ENCODE measurements at regions not wholly inside any gene's neighbourhood (a gene's known extent, or its start where the extent isn't known, plus 50 kb on each side); places are given as distances from the start of the nearest gene placed in this dataset.

DNA sequence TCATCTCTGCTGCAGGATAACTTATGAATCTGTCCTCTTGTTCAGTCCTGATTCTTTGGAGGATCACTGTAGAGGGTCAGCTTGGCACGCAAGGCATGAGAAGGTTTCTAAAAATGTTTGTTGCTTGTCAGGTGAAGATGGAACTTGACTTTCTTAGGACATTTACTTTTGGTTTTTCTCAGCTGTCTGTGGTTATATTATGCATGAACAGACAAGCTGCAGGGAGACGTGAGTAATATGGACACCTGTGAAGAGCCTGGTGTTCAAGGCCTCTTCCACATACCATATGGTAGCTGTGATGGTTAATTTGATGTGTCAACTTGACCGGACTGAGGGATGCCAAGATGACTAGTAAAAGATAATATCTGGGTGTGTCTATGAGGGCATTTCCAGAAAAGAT, 270.2 kb upstream of the CPHXL start:
- Histone ChIP-seq H2AFZ (ENCODE audit: low read length) (no peak overlapping the region), H3K4me2 (ENCODE audit: low read depth, low read length, poor library complexity, severe bottlenecking) (no peak overlapping the region), H4K20me1 (ENCODE audit: insufficient read depth, low read depth, low read length) (no peaks in the 10 kb centered on the region), H3K4me1 (ENCODE audit: low read length) (no peaks in the 10 kb centered on the region), H3K4me3 (ENCODE audit: low read length) (no peak overlapping the region), H3K36me3 (ENCODE audit: insufficient read depth, low read length) (no peaks in the 10 kb centered on the region), H3K9ac (ENCODE audit: low read length) (no peak overlapping the region), H3K9me2 (replicated peaks; ENCODE audit: insufficient read depth, low read length) (0 out of 2 replicates have a peak, but pooled peaks cover 5% of the 10 kb centered on the region), H3K27me3 (ENCODE audit: low read length) (no peaks in the 10 kb centered on the region), H3K27ac (ENCODE audit: low read length) (no peak overlapping the region), H3K79me2 (ENCODE audit: low read length) (no peaks in the 10 kb centered on the region), H3K9me3 (ENCODE audit: low read length) (no peaks in the 10 kb centered on the region)
- DNase-seq, result no peak

- no peaks in the 10 kb centered on the region for H3K4me1 ChIP-seq (ENCODE audit: low read length)
- H3K79me2 ChIP-seq (ENCODE audit: low read length), result no peaks in the 10 kb centered on the region
- no peak overlapping the region for H3K27ac ChIP-seq (ENCODE audit: low read length)
- H4K20me1 ChIP-seq (ENCODE audit: insufficient read depth, low read depth, low read length), result no peaks in the 10 kb centered on the region
- no peak overlapping the region for H2AFZ ChIP-seq (ENCODE audit: low read length)
- H3K9me2 ChIP-seq (replicated peaks; ENCODE audit: insufficient read depth, low read length), result 0 out of 2 replicates have a peak, but pooled peaks cover 5% of the 10 kb centered on the region
- H3K36me3 ChIP-seq (ENCODE audit: insufficient read depth, low read length), result no peaks in the 10 kb centered on the region
- H3K9me3 ChIP-seq (ENCODE audit: low read length), result no peaks in the 10 kb centered on the region
- H3K4me2 ChIP-seq (ENCODE audit: low read depth, low read length, poor library complexity, severe bottlenecking), result no peak overlapping the region
- no peak overlapping the region for H3K9ac ChIP-seq (ENCODE audit: low read length)
- no peak for DNase-seq
- no peak overlapping the region for H3K4me3 ChIP-seq (ENCODE audit: low read length)
- no peaks in the 10 kb centered on the region for H3K27me3 ChIP-seq (ENCODE audit: low read length)
Measured at GRCh38 chr16:75997606-75998005, 271.3 kb upstream of the CPHXL start.

GRCh38 chr16:76007645-76008044, 269.6 kb upstream of the CNTNAP4 start:
- Histone ChIP-seq H3K4me1 (ENCODE audit: low read length) (no peaks in the 10 kb centered on the region), H2AFZ (ENCODE audit: low read length) (no peak overlapping the region), H3K27ac (ENCODE audit: low read length) (no peak overlapping the region), H3K36me3 (ENCODE audit: insufficient read depth, low read length) (no peaks in the 10 kb centered on the region), H3K9me2 (replicated peaks; ENCODE audit: insufficient read depth, low read length) (no peaks in the 10 kb centered on the region), H3K4me3 (ENCODE audit: low read length) (no peak overlapping the region), H3K4me2 (ENCODE audit: low read depth, low read length, poor library complexity, severe bottlenecking) (no peak overlapping the region), H3K27me3 (ENCODE audit: low read length) (0 out of 2 replicates have a peak, but pooled peaks cover 4% of the 10 kb centered on the region), H3K9me3 (ENCODE audit: low read length) (no peaks in the 10 kb centered on the region), H3K79me2 (ENCODE audit: low read length) (no peaks in the 10 kb centered on the region), H4K20me1 (ENCODE audit: insufficient read depth, low read depth, low read length) (no peaks in the 10 kb centered on the region), H3K9ac (ENCODE audit: low read length) (no peak overlapping the region)
- no peak for DNase-seq

DNA sequence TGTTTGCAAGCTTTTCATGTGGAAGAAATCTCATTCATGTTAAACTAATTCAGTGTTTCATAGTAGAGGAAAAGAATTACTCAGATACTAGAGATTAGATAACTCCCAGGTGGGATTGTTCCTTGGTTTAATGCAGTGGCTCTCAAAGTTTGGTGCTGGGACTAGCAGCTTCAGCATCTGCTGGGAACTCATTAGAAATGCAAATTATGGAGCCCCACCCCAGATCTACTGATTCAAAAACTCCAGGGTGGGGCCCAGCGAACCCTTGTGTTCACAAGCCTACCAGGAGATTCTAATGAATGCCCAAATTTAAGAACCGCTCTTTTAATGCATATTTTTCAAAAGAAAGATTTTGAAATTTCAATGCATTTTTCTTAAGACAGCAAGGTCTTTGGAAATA, 253.4 kb upstream of the CNTNAP4 start:
- H3K4me3 ChIP-seq (ENCODE audit: low read length), result no peak overlapping the region
- no peak overlapping the region for H3K4me2 ChIP-seq (ENCODE audit: low read depth, low read length, poor library complexity, severe bottlenecking)
- no peaks in the 10 kb centered on the region for H3K36me3 ChIP-seq (ENCODE audit: insufficient read depth, low read length)
- no peaks in the 10 kb centered on the region for H3K9me2 ChIP-seq (replicated peaks; ENCODE audit: insufficient read depth, low read length)
- no peaks in the 10 kb centered on the region for H3K27me3 ChIP-seq (ENCODE audit: low read length)
- DNase-seq, result no peak
- H4K20me1 ChIP-seq (ENCODE audit: insufficient read depth, low read depth, low read length), result no peaks in the 10 kb centered on the region
- no peaks in the 10 kb centered on the region for H3K4me1 ChIP-seq (ENCODE audit: low read length)
- H3K9ac ChIP-seq (ENCODE audit: low read length), result no peak overlapping the region
- H2AFZ ChIP-seq (ENCODE audit: low read length), result no peak overlapping the region
- H3K27ac ChIP-seq (ENCODE audit: low read length), result no peak overlapping the region
- no peaks in the 10 kb centered on the region for H3K9me3 ChIP-seq (ENCODE audit: low read length)
- H3K79me2 ChIP-seq (ENCODE audit: low read length), result no peaks in the 10 kb centered on the region

DNA sequence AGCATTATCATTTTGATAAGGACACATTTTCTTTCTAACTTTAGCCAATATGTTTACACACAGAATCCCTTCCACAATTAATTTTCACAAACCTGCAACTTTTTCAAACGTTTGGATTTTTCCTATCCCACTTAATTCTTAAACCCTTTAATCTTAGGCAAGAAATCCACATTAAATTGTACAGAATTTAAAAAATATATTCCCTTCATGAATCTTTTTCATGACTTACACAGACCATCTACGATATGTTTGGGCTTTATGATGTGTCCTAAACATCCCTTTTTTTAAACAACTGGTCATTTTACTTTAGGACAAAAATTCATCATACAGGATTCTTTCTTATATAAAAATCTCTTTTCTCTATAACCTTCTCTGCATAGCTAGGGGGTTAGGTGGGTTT, 241.5 kb upstream of the CNTNAP4 start:
- Histone ChIP-seq H4K20me1 (ENCODE audit: insufficient read depth, low read depth, low read length) (no peaks in the 10 kb centered on the region), H3K9me2 (replicated peaks; ENCODE audit: insufficient read depth, low read length) (no peaks in the 10 kb centered on the region), H3K4me1 (ENCODE audit: low read length) (no peaks in the 10 kb centered on the region), H3K27me3 (ENCODE audit: low read length) (no peaks in the 10 kb centered on the region; the same call in 1 of the 2 replicates), H2AFZ (ENCODE audit: low read length) (no peak overlapping the region), H3K9ac (ENCODE audit: low read length) (no peak overlapping the region), H3K4me3 (ENCODE audit: low read length) (no peak overlapping the region), H3K4me2 (ENCODE audit: low read depth, low read length, poor library complexity, severe bottlenecking) (no peak overlapping the region), H3K27ac (ENCODE audit: low read length) (no peak overlapping the region), H3K79me2 (ENCODE audit: low read length) (no peaks in the 10 kb centered on the region), H3K9me3 (ENCODE audit: low read length) (peaks cover 14% of the 10 kb centered on the region), H3K36me3 (ENCODE audit: insufficient read depth, low read length) (no peaks in the 10 kb centered on the region)
- DNase-seq, result peak; percentile 47

DNA sequence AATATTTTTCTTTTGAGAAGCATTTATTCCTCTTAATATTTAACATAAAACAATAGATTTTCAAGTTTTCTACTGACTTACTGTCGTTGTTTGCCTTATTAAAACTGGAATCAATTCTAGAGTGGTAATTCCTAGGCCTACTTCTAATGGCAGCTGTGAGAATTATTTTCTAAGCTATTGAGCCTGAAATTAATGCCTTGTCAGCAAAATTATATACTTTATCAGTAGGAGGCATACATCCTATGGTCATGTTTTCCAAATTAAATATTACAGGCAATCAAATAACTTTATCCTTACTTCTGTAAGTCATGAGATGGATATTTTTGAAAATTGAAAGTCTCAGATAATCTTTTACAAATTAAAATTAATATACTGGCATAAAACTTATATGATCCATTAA, 239.1 kb upstream of the CNTNAP4 start:
- no peak overlapping the region for H3K4me2 ChIP-seq (ENCODE audit: low read depth, low read length, poor library complexity, severe bottlenecking)
- DNase-seq, result no peak
- peaks cover 14% of the 10 kb centered on the region for H3K9me3 ChIP-seq (ENCODE audit: low read length)
- H3K27me3 ChIP-seq (ENCODE audit: low read length), result no peaks in the 10 kb centered on the region; the same call in 1 of the 2 replicates
- no peaks in the 10 kb centered on the region for H4K20me1 ChIP-seq (ENCODE audit: insufficient read depth, low read depth, low read length)
- H3K9me2 ChIP-seq (replicated peaks; ENCODE audit: insufficient read depth, low read length), result no peaks in the 10 kb centered on the region
- no peak overlapping the region for H2AFZ ChIP-seq (ENCODE audit: low read length)
- no peaks in the 10 kb centered on the region for H3K79me2 ChIP-seq (ENCODE audit: low read length)
- no peak overlapping the region for H3K4me3 ChIP-seq (ENCODE audit: low read length)
- H3K4me1 ChIP-seq (ENCODE audit: low read length), result no peaks in the 10 kb centered on the region
- no peaks in the 10 kb centered on the region for H3K36me3 ChIP-seq (ENCODE audit: insufficient read depth, low read length)
- H3K9ac ChIP-seq (ENCODE audit: low read length), result no peak overlapping the region
- H3K27ac ChIP-seq (ENCODE audit: low read length), result no peak overlapping the region

- H3K36me3 ChIP-seq (ENCODE audit: insufficient read depth, low read length), result no peaks in the 10 kb centered on the region
- H3K4me2 ChIP-seq (ENCODE audit: low read depth, low read length, poor library complexity, severe bottlenecking), result no peak overlapping the region
- no peak for DNase-seq
- no peaks in the 10 kb centered on the region for H3K79me2 ChIP-seq (ENCODE audit: low read length)
- no peaks in the 10 kb centered on the region for H3K27me3 ChIP-seq (ENCODE audit: low read length)
- H3K9me3 ChIP-seq (ENCODE audit: low read length), result no peaks in the 10 kb centered on the region
- H3K9ac ChIP-seq (ENCODE audit: low read length), result no peak overlapping the region
- H3K9me2 ChIP-seq (replicated peaks; ENCODE audit: insufficient read depth, low read length), result no peaks in the 10 kb centered on the region
- no peak overlapping the region for H3K27ac ChIP-seq (ENCODE audit: low read length)
- H4K20me1 ChIP-seq (ENCODE audit: insufficient read depth, low read depth, low read length), result no peaks in the 10 kb centered on the region
- no peak overlapping the region for H2AFZ ChIP-seq (ENCODE audit: low read length)
- H3K4me1 ChIP-seq (ENCODE audit: low read length), result no peaks in the 10 kb centered on the region
- H3K4me3 ChIP-seq (ENCODE audit: low read length), result no peak overlapping the region
Measured at GRCh38 chr16:76052725-76053124, 224.5 kb upstream of the CNTNAP4 start.

GRCh38 chr16:76059186-76059585, 218.0 kb upstream of the CNTNAP4 start:
- H3K27ac ChIP-seq (ENCODE audit: low read length), result no peak overlapping the region
- H3K9ac ChIP-seq (ENCODE audit: low read length), result no peak overlapping the region
- H3K4me2 ChIP-seq (ENCODE audit: low read depth, low read length, poor library complexity, severe bottlenecking), result no peak overlapping the region
- DNase-seq, result no peak
- no peaks in the 10 kb centered on the region for H3K9me3 ChIP-seq (ENCODE audit: low read length)
- no peaks in the 10 kb centered on the region for H3K4me1 ChIP-seq (ENCODE audit: low read length)
- no peak overlapping the region for H2AFZ ChIP-seq (ENCODE audit: low read length)
- H3K36me3 ChIP-seq (ENCODE audit: insufficient read depth, low read length), result no peaks in the 10 kb centered on the region
- no peaks in the 10 kb centered on the region for H3K27me3 ChIP-seq (ENCODE audit: low read length)
- no peak overlapping the region for H3K4me3 ChIP-seq (ENCODE audit: low read length)
- H4K20me1 ChIP-seq (ENCODE audit: insufficient read depth, low read depth, low read length), result no peaks in the 10 kb centered on the region
- no peaks in the 10 kb centered on the region for H3K79me2 ChIP-seq (ENCODE audit: low read length)
- H3K9me2 ChIP-seq (replicated peaks; ENCODE audit: insufficient read depth, low read length), result no peaks in the 10 kb centered on the region

DNA sequence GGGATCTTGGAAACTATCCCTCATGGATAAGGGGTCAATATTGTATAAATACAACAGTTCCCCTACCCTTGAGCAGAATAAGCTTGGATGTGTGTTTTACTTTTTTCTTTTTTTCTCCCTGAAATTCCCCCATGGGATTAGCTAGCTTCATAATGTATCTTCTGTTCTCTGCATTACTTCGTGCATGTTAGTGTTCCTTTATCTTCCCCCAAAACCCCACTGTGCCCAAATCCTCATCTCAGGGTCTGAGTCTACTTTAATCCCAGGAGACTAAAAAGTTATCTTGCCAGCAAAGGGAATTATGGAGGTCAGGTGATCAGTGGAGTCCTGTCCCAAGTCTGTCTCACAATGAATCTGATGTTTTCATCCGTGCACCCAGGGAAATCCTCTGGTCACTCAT, 217.5 kb upstream of the CNTNAP4 start:
- Histone ChIP-seq H3K4me1 (ENCODE audit: low read length) (no peaks in the 10 kb centered on the region), H3K9ac (ENCODE audit: low read length) (no peak overlapping the region), H4K20me1 (ENCODE audit: insufficient read depth, low read depth, low read length) (no peaks in the 10 kb centered on the region), H3K27ac (ENCODE audit: low read length) (no peak overlapping the region), H3K36me3 (ENCODE audit: insufficient read depth, low read length) (no peaks in the 10 kb centered on the region), H3K79me2 (ENCODE audit: low read length) (no peaks in the 10 kb centered on the region), H3K9me2 (replicated peaks; ENCODE audit: insufficient read depth, low read length) (no peaks in the 10 kb centered on the region), H3K9me3 (ENCODE audit: low read length) (no peaks in the 10 kb centered on the region), H3K27me3 (ENCODE audit: low read length) (no peaks in the 10 kb centered on the region), H2AFZ (ENCODE audit: low read length) (no peak overlapping the region), H3K4me2 (ENCODE audit: low read depth, low read length, poor library complexity, severe bottlenecking) (no peak overlapping the region), H3K4me3 (ENCODE audit: low read length) (no peak overlapping the region)
- no peak for DNase-seq
